GM12892 (cell line): ENCODE measurements at regions not wholly inside any gene's neighbourhood (a gene's known extent, or its start where the extent isn't known, plus 50 kb on each side); places are given as distances from the start of the nearest gene placed in this dataset.

Source experiments
- POLR2A ChIP-seq: IDR thresholded peaks from 2 replicates; pipeline ENCODE4 v1.6.1; 2011; ENCODE audit warnings: low read depth, low read length, control low read depth
- POLR2AphosphoS5 ChIP-seq: IDR thresholded peaks from 2 replicates; pipeline ENCODE4 v1.6.1; 2011; ENCODE audit warnings: low read depth, low read length, control low read depth

- TF ChIP-seq POLR2A = no peak
- TF ChIP-seq POLR2AphosphoS5 = no peak
Measured at GRCh38 chr7:109179601-109180000, 609.9 kb downstream of the DNAJB9 start.
